ENCODE measurements at regions not wholly inside any gene's neighbourhood (a gene's known extent, or its start where the extent isn't known, plus 50 kb on each side); places are given as distances from the start of the nearest gene placed in this dataset.

DNA sequence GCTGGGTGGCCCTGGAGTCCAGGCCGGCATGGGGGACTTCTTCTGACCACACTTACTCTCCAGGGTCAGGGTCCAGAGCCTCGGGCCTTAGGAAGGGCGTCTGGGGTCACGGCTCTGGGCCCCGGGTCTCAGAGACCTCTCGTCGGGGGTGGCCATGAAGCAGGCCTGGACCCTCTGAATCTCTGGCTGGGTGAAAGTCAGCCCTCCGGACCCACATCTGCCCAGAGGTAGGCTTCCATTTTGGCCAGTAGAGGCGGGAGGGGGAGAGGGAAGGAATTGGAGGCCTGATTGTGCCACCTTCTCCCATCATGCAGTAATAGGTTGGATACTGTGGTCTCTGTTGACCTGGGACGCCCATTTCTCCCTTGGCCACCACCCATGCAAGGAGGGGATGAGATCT, 125.3 kb upstream of the GPC1 start:
- ATAC-seq = no peak

DNA sequence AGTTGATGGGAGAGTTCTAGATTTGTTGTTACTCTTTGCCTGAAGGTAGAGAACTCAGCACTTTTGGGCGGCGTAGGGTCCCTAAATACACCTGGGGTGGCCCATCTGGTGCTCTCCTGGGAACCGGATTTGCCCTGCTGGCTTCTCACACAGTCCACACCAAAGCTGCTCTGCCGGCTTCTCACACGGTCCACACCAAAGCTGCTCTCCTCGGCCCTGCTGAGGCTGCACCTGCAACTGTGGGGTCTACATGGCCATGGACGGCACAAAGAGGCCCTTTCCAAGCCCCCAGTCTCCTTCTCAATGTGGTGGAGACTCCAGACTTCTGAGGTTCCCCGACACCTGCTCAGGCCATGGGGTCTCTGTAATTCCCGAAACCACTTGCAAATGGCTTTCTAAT, 124.8 kb upstream of the GPC1 start:
- H3K27me3 ChIP-seq (ENCODE audit: low read length) = peaks cover 32% of the 10 kb centered on the region
- POLR2A ChIA-PET (ENCODE audit: unreplicated experiment) = no interaction called here
- ATAC-seq = no peak
- no peaks in the 10 kb centered on the region for H3K36me3 ChIP-seq (ENCODE audit: low read depth, low read length)
- H3K79me2 ChIP-seq (ENCODE audit: low read length) = no peaks in the 10 kb centered on the region
- TF ChIP-seq EZH2phosphoT487 (IDR thresholded peaks at IDR 0.05; ENCODE audit: borderline replicate concordance, low read length) = no peak
- no peak for TF ChIP-seq EZH2 (IDR thresholded peaks at IDR 0.05; ENCODE audit: low read length, unreplicated experiment)
- TF ChIP-seq CTCF (conservative IDR thresholded peaks at IDR 0.05; ENCODE audit: low read depth, low read length) = no peak
- no peaks in the 10 kb centered on the region for H3K9me3 ChIP-seq (ENCODE audit: low read length)
- H2AFZ ChIP-seq (ENCODE audit: low read length) = no peak overlapping the region
- CTCF ChIA-PET = no interaction called here
- no peaks in the 10 kb centered on the region for H3F3A ChIP-seq (ENCODE audit: low read length, unreplicated experiment)
- no peaks in the 10 kb centered on the region for H3K9me2 ChIP-seq (replicated peaks; ENCODE audit: low read length)
- intact Hi-C loops (cut with micrococcal nuclease) = no loop called here
- no peak overlapping the region for H3K9ac ChIP-seq (ENCODE audit: low read length)
- no peak for DNase-seq
- no peak overlapping the region for H3K4me3 ChIP-seq (ENCODE audit: low read length)
- H4K20me1 ChIP-seq (ENCODE audit: low read length) = no peaks in the 10 kb centered on the region
- no peaks in the 10 kb centered on the region for H3K4me1 ChIP-seq (ENCODE audit: insufficient read depth, low read length)
- BruUV-seq (replicated peaks) = no TSS peak
- H3K27ac ChIP-seq (ENCODE audit: low read length) = no peak overlapping the region
- H3K4me2 ChIP-seq (ENCODE audit: low read length) = no peak overlapping the region

More for the DNA sequence above, 125.3 kb upstream of the GPC1 start:
- no peaks in the 10 kb centered on the region for H3K9me3 ChIP-seq (ENCODE audit: low read length)
- H3K4me3 ChIP-seq (ENCODE audit: low read length) = no peak overlapping the region
- peaks cover 32% of the 10 kb centered on the region for H3K27me3 ChIP-seq (ENCODE audit: low read length)
- ChIA-PET CTCF (no interaction called here), POLR2A (ENCODE audit: unreplicated experiment) (no interaction called here)
- BruUV-seq (replicated peaks) = no TSS peak
- H3K9ac ChIP-seq (ENCODE audit: low read length) = no peak overlapping the region
- intact Hi-C loops (cut with micrococcal nuclease) = no loop called here
- H3K4me2 ChIP-seq (ENCODE audit: low read length) = no peak overlapping the region
- H3K79me2 ChIP-seq (ENCODE audit: low read length) = no peaks in the 10 kb centered on the region
- H4K20me1 ChIP-seq (ENCODE audit: low read length) = no peaks in the 10 kb centered on the region
- TF ChIP-seq EZH2phosphoT487 (IDR thresholded peaks at IDR 0.05; ENCODE audit: borderline replicate concordance, low read length) (no peak), EZH2 (IDR thresholded peaks at IDR 0.05; ENCODE audit: low read length, unreplicated experiment) (no peak), CTCF (conservative IDR thresholded peaks at IDR 0.05; ENCODE audit: low read depth, low read length) (no peak)
- H2AFZ ChIP-seq (ENCODE audit: low read length) = no peak overlapping the region
- no peaks in the 10 kb centered on the region for H3K4me1 ChIP-seq (ENCODE audit: insufficient read depth, low read length)
- H3K36me3 ChIP-seq (ENCODE audit: low read depth, low read length) = no peaks in the 10 kb centered on the region
- no peak overlapping the region for H3K27ac ChIP-seq (ENCODE audit: low read length)
- DNase-seq = no peak
- H3K9me2 ChIP-seq (replicated peaks; ENCODE audit: low read length) = no peaks in the 10 kb centered on the region
- H3F3A ChIP-seq (ENCODE audit: low read length, unreplicated experiment) = no peaks in the 10 kb centered on the region

- no TSS peak for BruUV-seq (replicated peaks)
- Histone ChIP-seq H3K9ac (ENCODE audit: low read length) (no peak overlapping the region), H3K4me1 (ENCODE audit: insufficient read depth, low read length) (no peaks in the 10 kb centered on the region), H3K4me3 (ENCODE audit: low read length) (no peak overlapping the region), H3K27ac (ENCODE audit: low read length) (no peak overlapping the region), H3F3A (ENCODE audit: low read length, unreplicated experiment) (no peaks in the 10 kb centered on the region), H3K9me2 (replicated peaks; ENCODE audit: low read length) (no peaks in the 10 kb centered on the region), H3K27me3 (ENCODE audit: low read length) (peaks cover 41% of the 10 kb centered on the region), H3K79me2 (ENCODE audit: low read length) (no peaks in the 10 kb centered on the region), H2AFZ (ENCODE audit: low read length) (no peak overlapping the region), H3K4me2 (ENCODE audit: low read length) (no peak overlapping the region), H4K20me1 (ENCODE audit: low read length) (no peaks in the 10 kb centered on the region), H3K9me3 (ENCODE audit: low read length) (no peaks in the 10 kb centered on the region), H3K36me3 (ENCODE audit: low read depth, low read length) (no peaks in the 10 kb centered on the region)
- ChIA-PET CTCF (no interaction called here), POLR2A (ENCODE audit: unreplicated experiment) (no interaction called here)
- ATAC-seq (no peak), DNase-seq (no peak)
- TF ChIP-seq CTCF (conservative IDR thresholded peaks at IDR 0.05; ENCODE audit: low read depth, low read length) (no peak), EZH2phosphoT487 (IDR thresholded peaks at IDR 0.05; ENCODE audit: borderline replicate concordance, low read length) (no peak), EZH2 (IDR thresholded peaks at IDR 0.05; ENCODE audit: low read length, unreplicated experiment) (no peak)
- intact Hi-C loops (cut with micrococcal nuclease) = no loop called here
Measured at GRCh38 chr2:240311821-240312220, 123.6 kb upstream of the GPC1 start.
